Left colon (tissue), 2 donors: ENCODE measurements at regions not wholly inside any gene's neighbourhood (a gene's known extent, or its start where the extent isn't known, plus 50 kb on each side); places are given as distances from the start of the nearest gene placed in this dataset.
"Not testable (repeated sequence)": the region's sequence is repeated elsewhere in the genome, so short reads cannot be mapped to it uniquely, and the experiment has no call there.

Source experiments
- ATAC-seq: fragments of 200-7000 bp; cut with Tn5 transposase; one replicate; pipeline ENCODE4 v1.9.1; 2020; ENCODE audit warnings: mild to moderate bottlenecking, moderate library complexity
- DNase-seq, 2 donors: peaks; one replicate each; pipeline ENCODE4 v3.0.0-alpha.2; 2020
- intact Hi-C, 2 donors: fragments of 100-400 bp; cut with DNase I in 1 of 2; cut with micrococcal nuclease in 1 of 2; formaldehyde crosslinking; loops; one replicate each; pipeline versions ENCODE4 v1.11.2 to v1.14.0; 2022; cut with DNase I, micrococcal nuclease
- donor health status: DM: no; HTN: no; CAD: no.
- donor health status: DM: yes; HTN: yes; CAD: no.

DNA sequence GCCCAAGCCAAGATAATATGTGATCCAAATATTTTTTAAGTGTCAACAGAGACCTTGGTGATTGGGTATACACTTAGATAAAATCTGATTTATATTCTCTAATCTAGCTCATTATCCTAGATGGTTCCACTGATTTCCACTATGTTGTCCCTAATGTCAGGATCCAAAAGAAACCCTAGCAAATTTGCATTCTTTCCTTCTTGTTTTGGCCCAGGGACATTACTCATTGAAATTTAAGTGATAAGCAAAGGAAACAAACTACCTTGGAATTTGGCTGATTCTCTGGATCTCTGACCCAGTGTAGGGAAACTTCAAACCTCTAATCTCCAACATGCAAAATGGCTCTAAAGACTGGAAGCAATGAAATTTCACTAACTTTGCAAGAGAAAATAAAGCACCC, 179.8 kb upstream of the MEIS1 start:
- DNase-seq (no peak), ATAC-seq (no peak)
- intact Hi-C loops: no loop called here

- intact Hi-C loops: no loop called here
Measured at GRCh38 chr2:66253066-66253465, 181.9 kb upstream of the MEIS1 start.

GRCh38 chr2:66252109-66252508, 182.8 kb upstream of the MEIS1 start:
- intact Hi-C loops: no loop called here
- no peak for ATAC-seq
- no peak for DNase-seq

More at GRCh38 chr2:66253066-66253465, 181.9 kb upstream of the MEIS1 start:
- ATAC-seq (no peak), DNase-seq (no peak)

- DNase-seq (no peak), ATAC-seq (no peak)
- intact Hi-C loops: no loop called here
Measured at GRCh38 chr2:66251573-66251972, 183.4 kb upstream of the MEIS1 start.

DNA sequence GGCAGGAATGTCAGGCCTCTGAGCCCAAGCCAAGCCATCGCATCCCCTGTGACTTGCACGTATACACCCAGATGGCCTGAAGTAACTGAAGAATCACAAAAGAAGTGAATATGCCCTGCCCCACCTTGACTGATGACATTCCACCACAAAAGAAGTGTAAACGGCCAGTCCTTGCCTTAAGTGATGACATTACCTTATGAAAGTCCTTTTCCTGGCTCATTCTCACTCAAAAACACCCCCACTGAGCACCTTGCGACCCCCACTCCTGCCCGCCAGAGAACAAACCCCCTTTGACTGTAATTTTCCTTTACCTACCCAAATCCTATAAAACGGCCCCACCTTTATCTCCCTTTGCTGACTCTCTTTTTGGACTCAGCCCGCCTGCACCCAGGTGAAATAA, 185.8 kb upstream of the MEIS1 start:
- DNase-seq, intact Hi-C loops, ATAC-seq: not testable (repeated sequence)

GRCh38 chr2:66243809-66244208, 191.1 kb upstream of the MEIS1 start:
- ATAC-seq, intact Hi-C loops, DNase-seq: not testable (repeated sequence)

DNA sequence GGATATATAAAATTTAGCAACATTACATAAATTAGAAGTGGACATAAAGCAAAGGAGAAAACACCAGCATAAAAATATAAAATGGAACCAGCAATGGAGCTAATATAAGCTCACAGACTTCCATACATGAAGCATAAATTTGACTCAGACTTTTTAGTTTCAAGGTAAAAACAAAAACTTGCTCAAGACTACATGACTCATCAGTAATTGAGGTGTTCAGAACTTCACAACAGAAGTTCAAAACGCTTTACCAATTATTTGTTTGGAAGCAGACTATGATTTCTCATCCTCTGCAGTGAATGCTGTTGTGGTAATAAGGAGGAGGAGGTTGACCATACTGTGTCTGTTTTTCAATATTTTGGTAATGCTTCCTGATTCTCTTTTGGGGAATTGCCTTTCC, 192.0 kb upstream of the MEIS1 start:
- intact Hi-C loops, ATAC-seq, DNase-seq: not testable (repeated sequence)

GRCh38 chr2:66242099-66242789, 192.7 kb upstream of the MEIS1 start:
- no peak for DNase-seq
- intact Hi-C loops: no loop called here
- ATAC-seq: no peak

DNA sequence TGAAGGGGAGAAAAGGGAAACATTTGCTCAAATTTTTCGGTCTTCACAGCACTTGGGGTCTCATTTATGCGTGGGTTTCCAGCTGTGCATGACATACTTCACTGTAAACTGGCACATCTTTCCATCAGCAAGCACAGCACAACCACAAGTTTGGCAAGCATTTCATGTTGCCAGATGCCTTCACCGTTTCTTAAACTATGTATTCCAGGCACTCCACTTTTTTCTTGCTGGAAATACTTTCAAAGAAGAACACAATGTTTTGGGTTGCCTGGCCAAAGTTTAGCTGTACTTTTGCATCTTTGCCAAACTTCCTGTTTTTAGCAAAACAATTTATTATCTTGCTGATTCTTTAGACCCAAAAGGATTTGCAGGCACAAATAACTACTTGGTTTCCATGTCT, 194.6 kb upstream of the MEIS1 start:
- intact Hi-C loops: no loop called here
- DNase-seq (no peak), ATAC-seq (no peak)

- intact Hi-C loops: no loop called here
- ATAC-seq (no peak), DNase-seq (no peak)
Measured at GRCh38 chr2:66239655-66240054, 195.3 kb upstream of the MEIS1 start.

GRCh38 chr2:66237803-66238379, 197.0 kb upstream of the MEIS1 start:
- DNase-seq (no peak), ATAC-seq (no peak)
- intact Hi-C loops: no loop called here

DNA sequence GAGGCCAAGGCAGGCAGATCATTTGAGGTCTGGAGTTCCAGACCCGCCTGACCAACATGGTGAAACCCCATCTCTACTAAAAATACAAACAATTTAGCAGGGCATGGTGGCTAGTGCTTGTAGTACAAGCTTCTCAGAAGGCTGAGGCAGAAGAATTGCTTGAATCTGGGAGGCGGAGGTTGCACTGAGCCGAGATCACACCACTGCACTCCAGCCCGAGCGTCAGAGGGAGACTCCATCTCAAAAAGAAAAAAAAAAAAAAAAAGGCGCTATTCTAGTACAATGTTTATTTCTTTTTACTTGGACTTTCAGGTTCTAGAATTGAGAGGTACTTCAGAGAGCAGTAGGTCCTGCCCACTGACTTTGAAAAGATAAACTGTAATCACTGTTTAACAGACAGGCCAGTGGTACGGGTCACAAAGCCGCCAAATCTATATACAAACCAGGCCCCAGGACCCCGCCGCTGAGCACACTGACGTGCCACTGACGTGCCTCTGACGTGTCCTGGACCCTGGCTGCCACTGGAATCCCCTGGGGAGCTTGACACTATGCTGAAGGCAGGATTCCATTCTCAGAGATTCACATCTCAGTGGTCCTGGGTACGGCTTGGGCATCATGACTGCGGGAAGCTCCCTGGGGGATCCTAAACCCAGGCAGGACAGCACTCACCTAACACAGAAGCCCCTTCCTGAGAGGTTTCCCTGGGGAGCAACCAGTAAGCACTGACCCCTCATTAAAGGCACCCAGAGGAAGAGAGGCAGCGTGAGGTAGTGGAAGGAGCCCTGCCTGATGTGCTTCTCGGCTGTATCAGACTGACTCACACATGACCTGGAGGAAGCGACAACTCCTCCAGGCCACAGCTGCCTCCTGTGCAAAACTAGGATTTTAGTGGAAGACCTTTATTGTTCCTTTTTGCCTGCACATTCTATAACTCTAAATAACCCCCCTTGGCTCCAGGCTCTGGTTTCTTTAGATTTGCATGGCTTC, 197.8 kb upstream of the MEIS1 start:
- DNase-seq (no peak), ATAC-seq (no peak)
- intact Hi-C loops: no loop called here

DNA sequence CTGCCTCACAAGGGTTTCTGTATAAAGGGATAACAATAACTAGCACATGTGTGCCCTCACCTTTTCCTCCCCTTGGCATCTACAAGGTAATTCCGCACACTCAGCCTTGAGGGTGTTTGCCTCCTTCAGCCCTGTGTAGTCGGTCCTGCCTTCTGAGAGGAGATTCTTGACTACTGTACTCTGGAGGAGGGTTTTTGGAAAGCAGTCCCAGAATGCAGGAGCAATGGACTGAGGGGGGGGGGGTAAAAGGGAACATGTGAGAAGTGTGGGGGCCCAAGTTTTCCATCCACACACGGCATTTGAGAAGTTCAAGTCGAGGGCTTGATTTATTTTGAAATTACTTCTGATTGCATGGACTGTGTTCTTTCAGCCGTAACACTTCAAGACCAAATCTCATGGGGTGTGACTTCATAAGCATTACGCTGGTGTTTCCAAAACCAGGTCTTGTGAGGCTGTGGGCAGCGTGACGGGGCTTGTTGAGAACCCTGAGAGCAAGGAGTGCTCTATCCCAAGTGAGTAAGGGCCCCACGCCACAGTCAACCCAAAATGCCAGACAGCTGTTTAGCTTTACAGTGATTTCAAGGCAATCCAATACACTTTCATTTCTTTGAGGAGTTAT, 198.7 kb upstream of the MEIS1 start:
- intact Hi-C loops: no loop called here
- no peak for DNase-seq
- ATAC-seq: no peak

DNA sequence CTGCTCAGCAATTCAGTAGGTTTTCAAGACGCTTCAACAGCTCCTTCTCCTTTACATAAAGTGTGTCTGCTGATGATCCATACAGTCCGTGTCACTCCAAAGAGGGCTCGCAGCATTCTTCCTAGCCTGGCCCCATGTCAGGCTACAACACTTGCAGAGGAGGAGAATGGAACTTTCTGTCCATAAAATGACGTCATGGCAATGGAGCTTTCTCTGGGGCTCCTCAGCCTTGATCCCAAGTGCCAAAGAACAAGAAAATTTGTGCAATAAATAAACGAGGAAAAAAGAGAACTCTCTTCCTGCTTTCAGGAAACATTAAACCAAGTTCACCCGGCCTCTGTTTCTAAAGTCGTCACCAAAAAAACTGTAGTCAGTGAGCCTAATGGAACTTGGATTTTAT, 199.5 kb upstream of the MEIS1 start:
- no peak for DNase-seq
- no peak for ATAC-seq
- intact Hi-C loops: no loop called here

GRCh38 chr2:66233981-66234380, 200.9 kb upstream of the MEIS1 start:
- no peak for ATAC-seq
- intact Hi-C loops: no loop called here
- no peak for DNase-seq

GRCh38 chr2:66228128-66228547, 206.8 kb upstream of the MEIS1 start:
- ATAC-seq (no peak), DNase-seq (no peak)
- intact Hi-C loops: no loop called here

- ATAC-seq (no peak), DNase-seq (no peak)
- intact Hi-C loops: no loop called here
Measured at GRCh38 chr2:66217039-66217585, 217.8 kb upstream of the MEIS1 start.

- intact Hi-C loops: no loop called here
- DNase-seq (no peak), ATAC-seq (no peak)
Measured at GRCh38 chr2:66212749-66213148, 222.2 kb upstream of the MEIS1 start.

DNA sequence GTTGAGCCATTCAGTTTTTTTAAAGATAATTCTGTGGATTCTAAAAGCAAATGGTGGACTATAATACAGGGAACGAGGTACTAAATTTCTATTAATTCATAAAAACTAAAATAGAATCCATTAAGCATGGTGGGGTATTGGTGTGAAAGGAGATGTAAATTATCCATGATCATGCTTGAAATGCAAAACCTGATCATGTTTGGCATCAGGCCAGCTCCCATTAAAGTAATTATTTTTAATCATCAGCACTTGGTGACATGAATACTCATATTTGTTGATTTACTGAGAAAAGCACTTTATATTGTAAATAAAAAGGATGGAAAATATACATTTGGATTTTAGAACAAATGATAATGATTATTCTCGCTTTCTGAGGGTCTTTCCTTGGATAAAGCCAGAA, 232.3 kb upstream of the MEIS1 start:
- intact Hi-C loops: no loop called here
- no peak for ATAC-seq
- DNase-seq: no peak
